ENCODE measurements at regions not wholly inside any gene's neighbourhood (a gene's known extent, or its start where the extent isn't known, plus 50 kb on each side); places are given as distances from the start of the nearest gene placed in this dataset.

GRCh38 chr2:145038041-145038525 is 518.2 kb upstream of the ZEB2 start:
- TF ChIP-seq POLR2A (IDR thresholded peaks at IDR 0.05): no peak
- TF ChIP-seq CTCF (IDR thresholded peaks at IDR 0.05): no peak
